Liver (tissue), 8 donors: ENCODE measurements at regions not wholly inside any gene's neighbourhood (a gene's known extent, or its start where the extent isn't known, plus 50 kb on each side); places are given as distances from the start of the nearest gene placed in this dataset.

Source experiments
- DNase-seq: peaks from one replicate; pipeline ENCODE4 v3.0.0-alpha.2; 2017; ENCODE audit warnings: low spot score
- H3K27ac ChIP-seq, 2 donors: one replicate each; pipeline ENCODE4 v1.7.0; 2013; ENCODE audit warnings: inconsistent platforms in 2 of 2, low read length in 2 of 2, control low read depth in 1 of 2, low read depth in 1 of 2, mild to moderate bottlenecking in 1 of 2
- H3K27me3 ChIP-seq, 4 donors: one replicate each; pipeline versions ENCODE4 v1.6.1 to v1.7.0; 2013; ENCODE audit warnings: low read length in 3 of 4, inconsistent platforms in 1 of 4, mild to moderate bottlenecking in 1 of 4, moderate library complexity in 1 of 4; ENCODE audit not compliant: control insufficient read depth in 4 of 4, insufficient read depth in 4 of 4
- H3K36me3 ChIP-seq, 4 donors: one replicate each; pipeline versions ENCODE4 v1.6.1 to v1.7.0; 2013; ENCODE audit warnings: low read length in 3 of 4, mild to moderate bottlenecking in 3 of 4, low read depth in 1 of 4, moderate library complexity in 1 of 4; ENCODE audit not compliant: control insufficient read depth in 4 of 4, insufficient read depth in 3 of 4
- H3K4me1 ChIP-seq, 4 donors: one replicate each; pipeline versions ENCODE4 v1.6.1 to v1.7.0; 2013; ENCODE audit warnings: low read length in 3 of 4, mild to moderate bottlenecking in 3 of 4, moderate library complexity in 1 of 4; ENCODE audit not compliant: control insufficient read depth in 4 of 4, insufficient read depth in 4 of 4
- H3K4me3 ChIP-seq, 3 donors: one replicate each; pipeline versions ENCODE4 v1.6.1 to v1.7.0; 2013; ENCODE audit warnings: low read length in 3 of 3, control low read depth in 1 of 3, low read depth in 1 of 3, mild to moderate bottlenecking in 1 of 3
- H3K9ac ChIP-seq, 2 donors: one replicate each; pipeline ENCODE4 v1.7.0; 2013; ENCODE audit warnings: low read length in 2 of 2, mild to moderate bottlenecking in 2 of 2, moderate library complexity in 2 of 2, control low read depth in 1 of 2, low read depth in 1 of 2
- H3K9me3 ChIP-seq, 4 donors: one replicate each; pipeline versions ENCODE4 v1.6.1 to v1.7.0; 2013; ENCODE audit warnings: low read length in 3 of 4; ENCODE audit not compliant: control insufficient read depth in 4 of 4
- ATF3 ChIP-seq: IDR thresholded peaks from 2 replicates; pipeline ENCODE4 v1.6.1; 2016; ENCODE audit warnings: antibody characterized with exemption
- CTCF ChIP-seq: fragments of 150-350 bp; IDR thresholded peaks from 2 replicates; pipeline ENCODE4 v1.5.1; 2017; ENCODE audit warnings: improper control_type of control experiment, low read depth, low read length; ENCODE audit not compliant: missing input control
- EGR1 ChIP-seq, 2 donors: IDR thresholded peaks; 2 replicates each; pipeline ENCODE4 v1.6.1; 2016 to 2018; ENCODE audit warnings: antibody characterized with exemption in 2 of 2, low read depth in 2 of 2
- FOXA1 ChIP-seq: IDR thresholded peaks from 2 replicates; pipeline ENCODE4 v1.6.1; 2016; ENCODE audit warnings: antibody characterized with exemption
- FOXA2 ChIP-seq: IDR thresholded peaks from 2 replicates; pipeline ENCODE4 v1.6.1; 2016; ENCODE audit warnings: antibody characterized with exemption
- GABPA ChIP-seq, 2 donors: IDR thresholded peaks in 1 of 2; conservative IDR thresholded peaks in 1 of 2; 2 replicates each; pipeline ENCODE4 v1.6.1; 2016; ENCODE audit warnings: antibody characterized with exemption in 2 of 2, mild to moderate bottlenecking in 1 of 2, moderate library complexity in 1 of 2
- HNF4A ChIP-seq, 2 donors: conservative IDR thresholded peaks; 2 replicates each; pipeline ENCODE4 v1.6.1; 2016; ENCODE audit warnings: antibody characterized with exemption in 2 of 2, mild to moderate bottlenecking in 2 of 2
- HNF4G ChIP-seq: IDR thresholded peaks from 2 replicates; pipeline ENCODE4 v1.6.1; 2016; ENCODE audit warnings: antibody characterized with exemption
- MAX ChIP-seq: IDR thresholded peaks from 2 replicates; pipeline ENCODE4 v1.6.1; 2016; ENCODE audit warnings: antibody characterized with exemption
- NR2F2 ChIP-seq: IDR thresholded peaks from 2 replicates; pipeline ENCODE4 v1.6.1; 2016; ENCODE audit warnings: antibody characterized with exemption
- RAD21 ChIP-seq, 2 donors: IDR thresholded peaks; 2 replicates each; pipeline ENCODE4 v1.6.1; 2016; ENCODE audit warnings: antibody characterized with exemption in 2 of 2, mild to moderate bottlenecking in 2 of 2
- REST ChIP-seq: IDR thresholded peaks from 2 replicates; pipeline ENCODE4 v1.6.1; 2016; ENCODE audit warnings: antibody characterized with exemption, mild to moderate bottlenecking
- RXRA ChIP-seq, 2 donors: IDR thresholded peaks; 2 replicates each; pipeline ENCODE4 v1.6.1; 2017 to 2018; ENCODE audit warnings: antibody characterized with exemption in 2 of 2, mild to moderate bottlenecking in 1 of 2
- SP1 ChIP-seq: IDR thresholded peaks from 2 replicates; pipeline ENCODE4 v1.6.1; 2018; ENCODE audit warnings: antibody characterized with exemption, mild to moderate bottlenecking
- TAF1 ChIP-seq: conservative IDR thresholded peaks from 2 replicates; pipeline ENCODE4 v1.6.1; 2016; ENCODE audit warnings: antibody characterized with exemption, mild to moderate bottlenecking
- YY1 ChIP-seq: IDR thresholded peaks from 2 replicates; pipeline ENCODE4 v1.6.1; 2016; ENCODE audit warnings: antibody characterized with exemption, mild to moderate bottlenecking
- WGBS: extraction: QIAGEN DNeasy Blood & Tissue Kit; methylation state at CpG from one replicate; pipeline ENCODE4 v1.1.7; 2013; 5-methylcytosine and 5-hydroxymethylcytosine counted together
- donor health status: healthy.
- donor health status: healthy.
- donor health status: healthy.
- donor health status: healthy.
- donor health status: healthy.

GRCh38 chr12:105915997-105916759, 222.6 kb downstream of the NUAK1 start:
- DNase-seq = no peak
- H3K4me1 ChIP-seq = no peaks in the 10 kb centered on the region
- H3K27ac ChIP-seq = no peak overlapping the region
- H3K4me3 ChIP-seq = no peak overlapping the region
- H3K9me3 ChIP-seq = no peaks in the 10 kb centered on the region
- H3K36me3 ChIP-seq = no peaks in the 10 kb centered on the region
- H3K9ac ChIP-seq = no peak overlapping the region
- H3K27me3 ChIP-seq = peaks cover 0 to 4% (median 0%) of the 10 kb centered on the region in 4 donors
- 58% methylated on average over 3 of the region's 3 CpGs for WGBS
- no peak for TF ChIP-seq FOXA2
- TF ChIP-seq NR2F2 = no peak
- TF ChIP-seq SP1 = no peak
- TF ChIP-seq YY1 = no peak
- no peak for TF ChIP-seq CTCF
- no peak for TF ChIP-seq RAD21 (IDR thresholded peaks at IDR 0.05)
- TF ChIP-seq EGR1 (IDR thresholded peaks at IDR 0.05; ENCODE audit: low read depth in 2 of 2) = no peak
- TF ChIP-seq REST = no peak
- no peak for TF ChIP-seq RXRA (IDR thresholded peaks at IDR 0.05)
- no peak for TF ChIP-seq GABPA (IDR thresholded peaks at IDR 0.05 in 1 of 2, conservative IDR thresholded peaks at IDR 0.05 in 1 of 2)
- TF ChIP-seq HNF4G = no peak
- TF ChIP-seq HNF4A (conservative IDR thresholded peaks at IDR 0.05) = no peak
- no peak for TF ChIP-seq FOXA1
- TF ChIP-seq MAX = no peak

GRCh38 chr12:105916760-105917039, 222.1 kb downstream of the NUAK1 start:
- H3K9ac ChIP-seq = no peak overlapping the region
- H3K9me3 ChIP-seq = no peaks in the 10 kb centered on the region
- peaks cover 0 to 4% (median 0%) of the 10 kb centered on the region in 4 donors for H3K27me3 ChIP-seq
- no peak overlapping the region for H3K4me3 ChIP-seq
- H3K27ac ChIP-seq = no peak overlapping the region
- no peak for DNase-seq
- no peaks in the 10 kb centered on the region for H3K4me1 ChIP-seq
- TF ChIP-seq CTCF (no peak), MAX (no peak), ATF3 (no peak), FOXA1 (no peak), TAF1 (no peak)
- H3K36me3 ChIP-seq = no peaks in the 10 kb centered on the region
